ELF-1 (cell line): ENCODE measurements at regions not wholly inside any gene's neighbourhood (a gene's known extent, or its start where the extent isn't known, plus 50 kb on each side); places are given as distances from the start of the nearest gene placed in this dataset.
"Not testable (repeated sequence)": the region's sequence is repeated elsewhere in the genome, so short reads cannot be mapped to it uniquely, and the experiment has no call there.

ENCODE experiments used
- DNase-seq: peaks from one replicate; pipeline ENCODE4 v3.0.0-alpha.2; 2016; ENCODE audit warnings: low read depth, low spot score

- no peak for DNase-seq
These were observed 560.0 kb downstream of the AMY1C start for GRCh38 chr1:104309673-104310072.

GRCh38 chr1:104315823-104316222 lies 566.1 kb downstream of the AMY1C start:
- no peak for DNase-seq

- no peak for DNase-seq
These were observed 572.4 kb downstream of the AMY1C start for GRCh38 chr1:104322131-104322530.

- DNase-seq: no peak
These were observed 579.6 kb downstream of the AMY1C start for GRCh38 chr1:104329278-104329677.

GRCh38 chr1:104331763-104332162 lies 582.1 kb downstream of the AMY1C start:
- no peak for DNase-seq

GRCh38 chr1:104337927-104338326 lies 588.2 kb downstream of the AMY1C start:
- DNase-seq: not testable (repeated sequence)

- no peak for DNase-seq
These were observed 592.2 kb downstream of the AMY1C start for GRCh38 chr1:104341944-104342343.

GRCh38 chr1:104348277-104348676 lies 598.6 kb downstream of the AMY1C start:
- DNase-seq: no peak

- no peak for DNase-seq
These were observed 603.9 kb downstream of the AMY1C start for GRCh38 chr1:104353580-104353979.

- no peak for DNase-seq
These were observed 608.4 kb downstream of the AMY1C start for GRCh38 chr1:104358086-104358485.

GRCh38 chr1:104358621-104359020 lies 608.9 kb downstream of the AMY1C start:
- DNase-seq: no peak

- no peak for DNase-seq
These were observed 628.7 kb downstream of the AMY1C start for GRCh38 chr1:104378414-104378813.

- DNase-seq: peak; percentile 54
These were observed 630.3 kb downstream of the AMY1C start for GRCh38 chr1:104380003-104380402.

GRCh38 chr1:104387716-104388508 lies 638.2 kb downstream of the AMY1C start:
- DNase-seq: peak; percentile 65

GRCh38 chr1:104392552-104392951 lies 642.9 kb downstream of the AMY1C start:
- no peak for DNase-seq

- DNase-seq: no peak
These were observed 652.5 kb downstream of the AMY1C start for GRCh38 chr1:104402178-104402577.

- no peak for DNase-seq
These were observed 654.2 kb downstream of the AMY1C start for GRCh38 chr1:104403883-104404282.

GRCh38 chr1:104406728-104407127 lies 657.0 kb downstream of the AMY1C start:
- DNase-seq: no peak

- no peak for DNase-seq
These were observed 658.6 kb downstream of the AMY1C start for GRCh38 chr1:104408268-104408667.

- DNase-seq: no peak
These were observed 685.6 kb downstream of the AMY1C start for GRCh38 chr1:104435255-104435654.

GRCh38 chr1:104440011-104440410 lies 690.3 kb downstream of the AMY1C start:
- no peak for DNase-seq

- no peak for DNase-seq
These were observed 707.0 kb downstream of the AMY1C start for GRCh38 chr1:104456724-104457123.

GRCh38 chr1:104459886-104460285 lies 710.2 kb downstream of the AMY1C start:
- DNase-seq: no peak

- no peak for DNase-seq
These were observed 711.2 kb downstream of the AMY1C start for GRCh38 chr1:104460880-104461279.
